Erythroblast (primary cell): ENCODE measurements at regions not wholly inside any gene's neighbourhood (a gene's known extent, or its start where the extent isn't known, plus 50 kb on each side); places are given as distances from the start of the nearest gene placed in this dataset.

Source experiments
- GATA1 ChIP-seq: IDR thresholded peaks from 2 replicates; pipeline ENCODE4 v1.6.1; 2011; ENCODE audit warnings: low read depth, mild to moderate bottlenecking, control low read depth, low read length, moderate library complexity
- POLR2A ChIP-seq: IDR thresholded peaks from 2 replicates; pipeline ENCODE4 v1.6.1; 2011; ENCODE audit warnings: mild to moderate bottlenecking, low read length

- no peak for TF ChIP-seq POLR2A
- no peak for TF ChIP-seq GATA1
Measured at GRCh38 chr2:137772451-137772850, 191.8 kb upstream of the HNMT start.
